Activated T-helper 2 cell treated with anti-CD3 and anti-CD28 coated beads, Interferon-gamma antibody, Interleukin-2, Interleukin-4, amounts not matched to agents 10 μg/mL and 5 μg/mL and 100 μg/mL, durations not matched to agents 14 hours and 24 hours and 36 hours (primary cell): ENCODE measurements at regions not wholly inside any gene's neighbourhood (a gene's known extent, or its start where the extent isn't known, plus 50 kb on each side); places are given as distances from the start of the nearest gene placed in this dataset.

Source experiments
- DNase-seq: peaks from one replicate; pipeline ENCODE4 v3.0.0; 2021; ENCODE audit warnings: low spot score
- H3K27ac Mint-ChIP-seq: one replicate; pipeline ENCODE4 v1.8.0; 2021; ENCODE audit warnings: mixed read lengths
- H3K27me3 Mint-ChIP-seq: one replicate; pipeline ENCODE4 v1.8.0; 2021; ENCODE audit warnings: low read depth, mixed read lengths
- H3K36me3 Mint-ChIP-seq: one replicate; pipeline ENCODE4 v1.8.0; 2021; ENCODE audit warnings: low read depth, mixed read lengths
- H3K4me1 Mint-ChIP-seq: one replicate; pipeline ENCODE4 v1.8.0; 2021; ENCODE audit warnings: low read depth, mixed read lengths
- H3K4me3 Mint-ChIP-seq: one replicate; pipeline ENCODE4 v1.8.0; 2021; ENCODE audit warnings: low read depth, mild to moderate bottlenecking, moderate library complexity, mixed read lengths
- H3K9me3 Mint-ChIP-seq: one replicate; pipeline ENCODE4 v1.8.0; 2021; ENCODE audit warnings: mixed read lengths
- intact Hi-C: fragments of 100-400 bp; cut with micrococcal nuclease; formaldehyde crosslinking; loops from one replicate; pipeline ENCODE4 v1.15.1; 2023

DNA sequence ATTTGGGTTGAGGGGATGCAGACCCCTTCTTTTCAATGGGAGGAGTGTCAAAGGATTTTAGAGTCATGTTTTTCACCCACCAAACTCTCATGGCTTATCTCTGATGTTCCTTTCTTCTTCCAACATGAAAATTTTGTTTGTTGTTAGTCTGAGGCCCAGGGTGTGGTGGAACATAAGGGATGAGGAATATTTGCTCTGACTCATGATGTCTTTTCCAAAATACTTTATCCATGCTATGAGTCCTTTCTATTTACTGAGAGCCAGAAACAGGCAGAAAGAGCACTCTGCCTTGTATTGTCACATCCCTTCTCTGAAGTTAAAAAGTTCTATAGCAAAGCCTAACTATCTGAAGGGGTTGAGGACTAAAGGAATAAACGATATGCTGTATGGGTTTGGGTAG is 61.6 kb upstream of the GYPA start:
- H3K4me1 Mint-ChIP-seq = no peaks in the 10 kb centered on the region
- DNase-seq = no peak
- intact Hi-C loops = no loop called here
- no peak overlapping the region for H3K27ac Mint-ChIP-seq
- no peaks in the 10 kb centered on the region for H3K36me3 Mint-ChIP-seq
- H3K27me3 Mint-ChIP-seq = no peaks in the 10 kb centered on the region
- peaks cover 11% of the 10 kb centered on the region for H3K9me3 Mint-ChIP-seq
- H3K4me3 Mint-ChIP-seq = no peak overlapping the region

DNA sequence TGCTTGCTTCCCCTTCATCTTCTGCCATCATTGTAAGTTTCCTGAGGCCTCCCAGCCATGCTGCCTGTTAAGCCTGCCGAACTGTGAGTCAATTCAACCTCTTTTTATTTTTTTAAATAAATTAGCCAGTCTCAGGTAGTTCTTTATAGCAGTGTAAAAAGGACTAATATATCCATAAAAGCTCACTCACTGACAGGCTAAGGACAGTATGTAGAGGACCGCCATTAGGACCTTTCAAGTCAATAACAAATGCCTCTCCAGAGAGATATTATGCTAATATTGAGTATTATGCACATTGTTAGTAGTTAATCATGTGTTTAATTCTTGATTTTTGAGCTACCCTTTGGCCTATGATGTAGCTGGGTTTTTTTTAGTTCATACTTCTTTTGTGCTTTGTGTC is 62.6 kb upstream of the GYPA start:
- Mint-ChIP-seq H3K27ac (no peak overlapping the region), H3K27me3 (no peaks in the 10 kb centered on the region), H3K36me3 (no peaks in the 10 kb centered on the region), H3K9me3 (peaks cover 4% of the 10 kb centered on the region), H3K4me1 (no peaks in the 10 kb centered on the region), H3K4me3 (no peak overlapping the region)
- DNase-seq = no peak
- intact Hi-C loops = no loop called here

DNA sequence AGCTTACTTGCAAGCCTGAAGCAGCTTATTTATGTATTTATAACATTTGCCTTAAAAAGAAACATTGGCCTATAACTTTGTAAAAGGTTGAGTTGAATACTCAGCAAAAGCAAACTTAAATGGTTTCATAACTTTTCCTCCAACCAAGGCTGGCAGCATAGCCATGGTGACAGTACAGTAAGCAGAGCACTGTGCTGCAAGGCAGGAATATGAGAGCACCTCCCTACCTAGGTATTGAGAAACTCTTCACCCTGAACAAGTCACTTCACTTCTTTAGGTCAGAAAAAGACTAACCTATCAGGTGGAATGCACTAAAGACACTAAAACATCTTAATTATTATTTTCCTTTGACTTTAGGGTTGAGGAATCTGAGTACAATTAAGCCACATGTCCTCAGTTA is 63.9 kb upstream of the GYPA start:
- Mint-ChIP-seq H3K36me3 (no peaks in the 10 kb centered on the region), H3K9me3 (no peaks in the 10 kb centered on the region), H3K27me3 (no peaks in the 10 kb centered on the region), H3K4me1 (no peaks in the 10 kb centered on the region), H3K27ac (no peak overlapping the region), H3K4me3 (no peak overlapping the region)
- no peak for DNase-seq
- intact Hi-C loops = no loop called here

DNA sequence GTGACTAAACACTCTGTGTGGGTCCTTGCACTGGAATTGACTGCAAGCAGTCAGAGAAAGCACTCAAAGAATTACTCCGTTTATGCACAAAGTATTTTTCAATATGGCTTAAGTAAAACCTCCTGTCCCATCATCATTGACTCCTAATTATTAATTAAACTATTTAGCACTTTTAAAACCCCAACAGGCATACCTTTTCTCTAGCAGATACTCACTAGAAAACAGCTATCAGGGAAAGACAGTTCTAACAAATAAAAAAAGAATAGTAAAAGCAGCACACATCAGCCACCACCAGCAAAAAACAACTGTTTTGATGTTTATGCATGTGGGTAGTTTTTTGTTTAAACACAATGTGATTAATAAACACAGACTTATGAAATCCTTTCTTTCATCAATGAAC is 66.2 kb upstream of the GYPA start:
- intact Hi-C loops = no loop called here
- Mint-ChIP-seq H3K9me3 (no peaks in the 10 kb centered on the region), H3K27ac (no peak overlapping the region), H3K36me3 (no peaks in the 10 kb centered on the region), H3K4me1 (no peaks in the 10 kb centered on the region), H3K27me3 (no peaks in the 10 kb centered on the region), H3K4me3 (no peak overlapping the region)
- no peak for DNase-seq

DNA sequence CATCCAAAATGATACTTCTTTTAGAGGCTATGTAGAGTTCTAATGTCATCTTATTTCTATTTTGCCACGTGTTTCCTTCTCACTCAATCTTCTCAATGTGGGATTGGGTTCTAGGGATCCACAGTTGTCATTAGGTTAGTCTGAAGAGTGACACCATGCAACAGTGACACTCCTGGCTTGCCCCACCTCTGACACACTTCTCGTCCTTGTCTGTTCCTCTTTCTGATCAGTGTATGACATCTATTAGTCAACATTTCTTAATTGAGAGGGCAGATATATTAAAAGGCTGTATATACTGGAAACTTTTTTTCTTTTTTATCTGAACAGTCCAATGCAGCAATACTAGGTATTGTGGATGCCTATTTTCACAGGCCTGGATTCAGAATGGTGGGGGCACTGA is 67.6 kb upstream of the GYPA start:
- Mint-ChIP-seq H3K4me1 (no peaks in the 10 kb centered on the region), H3K27ac (no peak overlapping the region), H3K9me3 (no peaks in the 10 kb centered on the region), H3K4me3 (no peak overlapping the region), H3K36me3 (no peaks in the 10 kb centered on the region), H3K27me3 (no peaks in the 10 kb centered on the region)
- no peak for DNase-seq
- intact Hi-C loops = no loop called here

DNA sequence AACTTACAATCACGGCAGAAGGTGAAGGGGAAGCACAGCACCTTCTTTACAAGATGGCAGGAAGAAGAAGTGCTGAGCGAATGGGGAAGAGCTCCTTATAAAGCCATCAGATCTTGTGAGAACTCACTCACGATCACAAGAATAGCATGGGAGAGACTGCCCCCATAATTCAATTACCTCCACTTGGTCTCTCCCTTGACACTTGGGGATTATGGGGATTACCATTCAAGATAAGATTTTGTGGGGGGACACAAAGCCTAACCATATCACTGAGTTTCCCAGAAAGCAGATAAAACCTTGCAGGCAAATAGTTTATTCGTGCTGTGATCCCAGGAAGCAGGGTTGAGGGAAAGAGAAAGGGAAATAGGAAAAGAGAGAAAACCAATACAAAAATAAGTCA is 69.0 kb upstream of the GYPA start:
- DNase-seq = no peak
- H3K27ac Mint-ChIP-seq = no peak overlapping the region
- no peak overlapping the region for H3K4me3 Mint-ChIP-seq
- no peaks in the 10 kb centered on the region for H3K9me3 Mint-ChIP-seq
- no peaks in the 10 kb centered on the region for H3K4me1 Mint-ChIP-seq
- no peaks in the 10 kb centered on the region for H3K27me3 Mint-ChIP-seq
- intact Hi-C loops = no loop called here
- H3K36me3 Mint-ChIP-seq = no peaks in the 10 kb centered on the region

DNA sequence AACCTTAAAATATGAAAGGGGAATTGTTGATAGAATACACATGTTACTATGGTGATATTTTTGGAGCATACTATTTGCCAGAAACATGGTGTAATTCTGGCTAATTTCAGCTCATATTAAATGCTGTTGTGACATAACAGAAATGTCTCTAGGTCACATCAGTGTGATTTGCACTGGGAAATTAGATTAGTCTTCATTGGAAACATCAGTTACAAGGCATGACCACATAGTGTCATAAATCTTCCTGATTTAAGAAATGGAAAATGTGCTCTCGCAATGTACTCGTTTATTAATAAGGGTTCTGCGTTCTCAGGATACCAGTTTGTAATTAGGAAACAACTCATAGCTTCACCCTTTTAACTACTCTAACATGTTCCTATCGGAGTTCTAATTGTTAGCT is 72.9 kb upstream of the GYPA start:
- Mint-ChIP-seq H3K9me3 (no peaks in the 10 kb centered on the region), H3K27ac (no peak overlapping the region), H3K36me3 (no peaks in the 10 kb centered on the region), H3K4me3 (no peak overlapping the region), H3K4me1 (no peaks in the 10 kb centered on the region), H3K27me3 (no peaks in the 10 kb centered on the region)
- DNase-seq = no peak
- intact Hi-C loops = no loop called here

DNA sequence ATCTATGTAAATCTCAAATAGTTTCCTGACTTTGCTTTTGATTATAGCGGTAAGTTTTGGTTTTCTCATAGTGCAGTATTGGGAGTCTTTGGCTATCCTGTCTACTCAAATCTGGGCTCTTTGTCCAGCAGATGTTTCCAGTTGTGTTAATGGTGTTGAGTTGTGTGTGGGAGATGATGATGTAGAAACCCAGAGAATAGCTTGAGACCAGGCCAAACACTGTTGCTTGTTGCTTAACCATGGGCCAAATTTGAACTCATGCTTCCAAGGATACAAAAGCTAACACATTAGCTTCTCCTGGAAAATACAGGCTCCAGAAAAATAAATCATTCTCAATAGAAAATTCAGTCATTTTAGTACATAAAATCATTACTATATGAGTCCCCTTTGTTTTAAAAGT is 82.6 kb upstream of the GYPA start:
- Mint-ChIP-seq H3K4me3 (no peak overlapping the region), H3K36me3 (no peaks in the 10 kb centered on the region), H3K27me3 (no peaks in the 10 kb centered on the region), H3K9me3 (no peaks in the 10 kb centered on the region), H3K4me1 (no peaks in the 10 kb centered on the region), H3K27ac (no peak overlapping the region)
- DNase-seq = no peak
- intact Hi-C loops = no loop called here

DNA sequence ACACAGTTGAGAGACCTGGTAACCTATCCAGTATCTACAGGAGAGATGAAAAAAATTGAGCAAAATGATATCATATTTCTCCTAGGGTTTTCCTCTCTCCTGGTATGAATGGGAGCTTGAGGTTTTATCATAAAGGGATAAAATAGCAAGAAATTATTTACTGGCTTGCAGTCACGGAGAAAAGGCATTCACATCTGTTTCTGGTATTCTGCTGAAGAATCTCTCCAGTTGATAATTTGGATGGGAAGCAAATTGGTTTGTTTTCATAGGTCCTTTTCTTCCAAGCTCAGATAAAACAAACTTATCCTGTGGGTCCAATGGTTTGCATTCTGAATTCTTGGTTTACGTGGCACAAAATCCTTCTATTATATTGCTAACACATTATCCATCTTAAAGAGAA is 83.1 kb upstream of the GYPA start:
- intact Hi-C loops = no loop called here
- H3K27ac Mint-ChIP-seq = no peak overlapping the region
- no peaks in the 10 kb centered on the region for H3K36me3 Mint-ChIP-seq
- DNase-seq = no peak
- H3K4me1 Mint-ChIP-seq = no peaks in the 10 kb centered on the region
- no peaks in the 10 kb centered on the region for H3K27me3 Mint-ChIP-seq
- no peak overlapping the region for H3K4me3 Mint-ChIP-seq
- no peaks in the 10 kb centered on the region for H3K9me3 Mint-ChIP-seq

DNA sequence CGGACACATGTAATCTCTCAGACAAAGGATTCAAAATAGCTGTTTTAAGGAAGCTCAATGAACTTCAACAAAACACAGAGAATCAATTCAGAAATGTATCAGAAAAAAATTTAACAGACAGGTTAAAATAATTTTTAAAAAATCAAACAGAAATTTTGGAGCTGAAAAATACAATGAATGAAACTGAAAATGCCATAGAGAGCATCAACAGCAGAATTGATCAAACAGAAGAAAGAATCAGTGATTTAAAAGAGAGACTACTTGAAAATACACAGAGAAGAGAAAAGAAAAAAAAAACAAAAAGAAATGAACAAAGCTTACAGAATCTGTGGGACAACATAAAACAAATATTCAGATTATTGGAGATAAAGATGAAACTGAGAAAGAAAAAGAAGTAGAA is 118.8 kb upstream of the GYPA start:
- Mint-ChIP-seq H3K4me1 (no peaks in the 10 kb centered on the region), H3K9me3 (peaks cover 10% of the 10 kb centered on the region), H3K36me3 (no peaks in the 10 kb centered on the region), H3K4me3 (no peak overlapping the region), H3K27me3 (no peaks in the 10 kb centered on the region), H3K27ac (no peak overlapping the region)
- no peak for DNase-seq
- intact Hi-C loops = no loop called here

DNA sequence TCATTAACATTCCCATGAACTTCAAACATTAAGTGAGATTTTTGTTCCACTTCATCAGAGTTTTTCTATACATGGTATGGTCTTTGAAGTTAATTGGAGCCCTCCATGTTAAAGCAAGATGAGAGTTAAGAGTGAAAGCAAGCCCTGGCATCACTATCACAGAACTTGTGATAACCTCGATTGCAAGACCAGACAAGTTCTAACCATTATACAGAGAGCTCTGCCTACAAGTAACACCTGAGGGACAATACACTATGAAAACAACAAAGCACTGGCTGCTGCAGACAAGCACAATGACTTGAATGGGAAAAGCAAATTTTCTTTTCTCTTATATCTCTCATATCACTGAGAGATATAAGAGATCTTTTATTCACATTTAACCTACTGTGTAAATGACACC is 126.6 kb upstream of the GYPA start:
- Mint-ChIP-seq H3K4me3 (no peak overlapping the region), H3K27ac (no peak overlapping the region), H3K36me3 (no peaks in the 10 kb centered on the region), H3K4me1 (no peaks in the 10 kb centered on the region), H3K27me3 (no peaks in the 10 kb centered on the region), H3K9me3 (no peaks in the 10 kb centered on the region)
- no peak for DNase-seq
- intact Hi-C loops = no loop called here

DNA sequence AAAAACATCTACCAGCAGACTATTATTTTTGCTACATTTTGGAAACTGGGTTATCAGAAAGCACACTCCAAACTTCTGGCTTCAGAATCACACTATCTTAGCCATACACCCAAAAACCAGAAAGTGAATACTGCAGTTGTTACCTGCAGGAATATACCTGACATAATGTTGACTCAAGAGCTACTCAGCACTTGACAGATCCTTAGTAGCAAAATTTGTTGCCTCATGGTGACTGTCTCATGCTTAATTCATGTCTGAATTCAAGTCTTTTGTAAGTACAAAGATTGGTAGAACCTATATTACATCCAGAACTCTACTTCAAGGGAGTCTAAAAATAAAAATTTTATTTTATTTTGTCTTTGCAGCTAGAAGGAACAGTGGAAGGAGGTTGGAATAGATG is 140.2 kb upstream of the GYPA start:
- no peaks in the 10 kb centered on the region for H3K9me3 Mint-ChIP-seq
- DNase-seq = no peak
- intact Hi-C loops = no loop called here
- H3K27me3 Mint-ChIP-seq = no peaks in the 10 kb centered on the region
- H3K27ac Mint-ChIP-seq = no peak overlapping the region
- no peaks in the 10 kb centered on the region for H3K36me3 Mint-ChIP-seq
- no peaks in the 10 kb centered on the region for H3K4me1 Mint-ChIP-seq
- no peak overlapping the region for H3K4me3 Mint-ChIP-seq

DNA sequence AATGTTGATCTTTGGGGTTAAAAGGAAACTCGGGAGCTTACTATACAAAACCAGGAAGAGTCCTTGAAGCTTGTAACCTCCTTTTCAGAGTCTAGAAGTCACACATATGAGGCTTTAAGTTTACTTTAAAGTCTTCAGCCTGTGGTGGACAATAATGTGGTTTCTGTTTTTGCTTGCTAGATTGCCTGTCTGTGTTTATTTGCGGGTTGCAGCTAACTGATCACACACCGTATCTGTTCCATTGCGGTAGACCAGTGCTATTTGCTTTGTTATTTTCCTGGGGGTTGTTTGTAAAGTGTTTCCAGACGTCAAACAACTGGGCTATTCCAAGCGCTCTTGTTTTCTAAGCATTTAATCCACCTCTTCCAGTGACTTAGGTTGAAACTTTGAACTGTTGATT is 143.0 kb upstream of the GYPA start:
- no peaks in the 10 kb centered on the region for H3K36me3 Mint-ChIP-seq
- H3K9me3 Mint-ChIP-seq = no peaks in the 10 kb centered on the region
- no peaks in the 10 kb centered on the region for H3K27me3 Mint-ChIP-seq
- intact Hi-C loops = no loop called here
- no peak for DNase-seq
- H3K27ac Mint-ChIP-seq = no peak overlapping the region
- H3K4me3 Mint-ChIP-seq = no peak overlapping the region
- H3K4me1 Mint-ChIP-seq = no peaks in the 10 kb centered on the region

DNA sequence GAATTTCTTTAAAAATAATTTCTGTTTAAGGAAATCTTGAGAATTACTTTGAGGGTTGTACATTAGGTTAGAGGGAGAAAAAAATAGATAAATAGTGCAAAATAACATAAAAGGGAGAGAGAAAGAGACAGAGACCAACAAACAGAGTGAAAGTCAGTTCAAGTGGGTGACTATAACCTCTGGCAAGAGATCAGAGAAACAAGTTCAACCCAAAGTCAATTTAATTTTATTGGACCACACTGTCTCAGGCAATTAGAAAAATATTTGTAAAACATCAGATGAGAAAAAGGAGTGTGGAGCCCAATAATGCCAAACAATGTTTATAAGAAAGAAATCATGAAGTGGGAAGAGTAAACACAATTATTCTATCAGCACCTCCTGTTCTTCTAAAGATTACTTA is 143.5 kb upstream of the GYPA start:
- no peak for DNase-seq
- Mint-ChIP-seq H3K36me3 (no peaks in the 10 kb centered on the region), H3K9me3 (no peaks in the 10 kb centered on the region), H3K27ac (no peak overlapping the region), H3K4me3 (no peak overlapping the region), H3K27me3 (no peaks in the 10 kb centered on the region), H3K4me1 (no peaks in the 10 kb centered on the region)
- intact Hi-C loops = no loop called here
